GM21381 (cell line): ENCODE measurements at regions not wholly inside any gene's neighbourhood (a gene's known extent, or its start where the extent isn't known, plus 50 kb on each side); places are given as distances from the start of the nearest gene placed in this dataset.

Source experiments
- ATAC-seq: cut with Tn5 transposase; IDR thresholded peaks from one replicate; pipeline ENCODE4 v1.9.1; 2021; ENCODE audit warnings: mild to moderate bottlenecking, moderate library complexity; ENCODE audit not compliant: unreplicated experiment

DNA sequence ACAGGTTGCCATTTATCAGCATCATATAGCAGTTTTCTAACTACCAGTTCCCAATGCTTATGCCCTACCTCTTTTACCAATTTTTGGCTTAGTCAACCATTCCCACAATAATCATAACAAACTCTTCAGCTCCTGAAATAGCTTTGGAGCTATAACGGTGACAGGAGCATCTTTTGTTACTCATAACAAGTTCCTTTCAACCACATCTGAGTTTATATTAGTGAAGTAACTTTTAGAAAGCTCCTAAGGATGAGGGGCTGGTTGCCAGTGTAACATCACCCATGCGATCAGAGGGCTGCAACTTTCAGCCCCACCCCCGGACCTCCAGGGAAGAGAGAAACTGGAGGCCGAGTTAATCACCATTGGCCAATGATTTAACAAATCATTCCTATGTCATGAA, 495.3 kb upstream of the RASGRP1 start:
- no peak for ATAC-seq

DNA sequence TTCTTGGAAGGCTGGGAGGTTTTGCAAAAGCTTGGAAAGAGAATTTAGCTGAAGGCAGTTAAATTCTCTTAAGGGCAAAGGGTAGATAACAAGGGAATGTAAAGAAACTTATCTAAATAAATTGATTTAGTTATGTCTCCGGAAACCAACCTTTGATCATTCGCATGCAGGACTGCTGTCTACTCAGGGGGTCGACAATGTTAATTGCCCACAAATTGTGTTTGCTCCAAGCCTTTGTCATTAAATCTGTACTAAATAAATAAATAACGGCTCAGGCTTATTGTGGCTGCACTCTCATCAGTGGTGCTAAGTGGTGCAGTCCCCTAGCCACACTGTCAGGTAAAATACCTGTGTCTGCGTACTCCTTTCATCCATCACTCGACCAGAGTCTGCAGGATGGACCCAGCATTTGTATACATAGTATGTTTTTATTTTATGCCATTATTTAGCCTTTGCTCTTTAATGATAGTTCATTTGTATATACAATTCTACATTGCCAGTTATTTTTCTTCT, 497.4 kb upstream of the RASGRP1 start:
- ATAC-seq, result no peak

- ATAC-seq, result no peak
Observed at GRCh38 chr15:39066677-39067076, 502.1 kb upstream of the RASGRP1 start.

- ATAC-seq, result no peak
Observed at GRCh38 chr15:39074341-39074985, 506.4 kb upstream of the THBS1 start.

DNA sequence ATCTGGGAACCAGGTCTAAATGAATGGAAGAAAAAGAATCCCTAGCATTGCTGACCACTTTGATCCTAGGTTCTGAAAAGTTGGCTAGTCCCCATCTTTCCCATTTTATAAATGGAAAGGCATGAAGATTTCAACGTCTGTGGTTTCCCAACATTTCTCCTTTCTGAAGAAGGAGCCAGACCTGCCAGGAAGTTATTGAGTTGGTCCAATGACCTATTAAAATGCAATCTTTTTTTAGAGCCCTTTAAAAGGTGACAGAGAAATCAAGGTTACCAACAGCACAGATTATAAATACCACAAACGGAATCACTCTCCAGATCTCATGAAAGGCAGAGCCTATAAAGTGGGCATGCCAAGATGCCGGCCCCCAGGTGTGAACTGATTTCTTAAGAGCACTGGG, 505.6 kb upstream of the THBS1 start:
- ATAC-seq, result no peak

- ATAC-seq, result no peak
Observed at GRCh38 chr15:39075756-39076341, 505.0 kb upstream of the THBS1 start.

DNA sequence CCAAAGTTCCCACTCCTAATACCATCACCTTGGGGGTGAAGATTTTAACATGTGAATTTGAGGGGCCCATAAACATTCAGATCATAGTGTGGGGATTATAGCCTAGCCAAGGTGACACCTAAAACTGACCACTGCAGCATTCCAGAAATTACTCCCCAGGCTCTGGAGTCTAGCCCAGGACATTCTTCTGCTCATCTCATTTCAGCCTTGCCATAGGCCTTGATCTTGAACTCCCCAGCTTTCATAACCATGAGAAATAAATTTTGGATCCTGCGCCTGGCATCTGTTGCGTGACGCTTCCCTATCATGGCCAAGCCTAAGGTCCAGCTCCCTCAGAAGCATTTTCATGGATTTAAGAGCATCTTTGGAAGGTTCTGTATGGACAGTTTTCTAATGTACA, 502.9 kb upstream of the THBS1 start:
- ATAC-seq, result no peak

DNA sequence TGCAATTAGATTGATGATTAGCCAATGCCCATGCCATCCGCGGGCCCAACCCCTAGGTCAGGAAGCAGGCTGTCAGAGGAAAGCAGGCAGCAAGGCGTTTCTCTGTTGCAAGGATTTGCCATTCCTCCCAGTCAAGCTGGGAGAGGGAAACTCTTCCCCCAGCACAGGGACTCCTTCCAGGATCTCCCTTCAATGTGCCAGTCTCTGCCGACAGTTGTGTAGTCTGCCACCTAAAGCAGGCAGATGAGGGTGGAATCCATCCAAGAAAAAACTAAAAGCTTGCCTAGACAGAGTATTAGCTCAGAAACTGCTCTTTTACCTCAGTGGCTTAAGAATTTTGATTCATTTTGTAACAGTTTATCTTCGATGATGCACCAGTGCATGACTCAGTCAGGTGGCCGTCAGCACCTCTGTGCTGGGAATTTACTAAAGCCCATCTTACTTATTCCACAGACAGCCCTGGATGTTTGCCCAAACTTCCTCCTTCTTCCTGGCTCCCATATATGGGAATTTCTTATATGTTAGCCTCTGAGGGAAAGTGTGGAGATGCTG, 501.5 kb upstream of the THBS1 start:
- ATAC-seq, result no peak

DNA sequence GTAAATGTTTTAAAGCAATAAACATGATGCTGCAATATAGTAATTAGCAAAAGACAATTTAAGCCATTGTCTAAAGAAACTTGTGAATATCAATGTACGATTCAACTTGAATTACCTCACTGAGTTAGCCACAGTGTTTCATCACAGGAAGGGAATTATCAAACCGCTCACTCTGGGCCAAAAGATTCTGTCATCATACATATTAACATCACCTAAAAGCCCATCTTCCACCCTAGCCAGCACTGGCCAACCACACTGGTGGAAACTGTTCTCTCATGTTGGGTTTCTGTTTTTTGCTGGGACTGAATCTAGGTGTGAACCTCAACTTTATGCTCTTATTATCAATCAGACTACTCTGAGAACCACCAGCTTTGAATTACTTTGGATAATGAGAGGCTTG, 497.7 kb upstream of the THBS1 start:
- no peak for ATAC-seq

DNA sequence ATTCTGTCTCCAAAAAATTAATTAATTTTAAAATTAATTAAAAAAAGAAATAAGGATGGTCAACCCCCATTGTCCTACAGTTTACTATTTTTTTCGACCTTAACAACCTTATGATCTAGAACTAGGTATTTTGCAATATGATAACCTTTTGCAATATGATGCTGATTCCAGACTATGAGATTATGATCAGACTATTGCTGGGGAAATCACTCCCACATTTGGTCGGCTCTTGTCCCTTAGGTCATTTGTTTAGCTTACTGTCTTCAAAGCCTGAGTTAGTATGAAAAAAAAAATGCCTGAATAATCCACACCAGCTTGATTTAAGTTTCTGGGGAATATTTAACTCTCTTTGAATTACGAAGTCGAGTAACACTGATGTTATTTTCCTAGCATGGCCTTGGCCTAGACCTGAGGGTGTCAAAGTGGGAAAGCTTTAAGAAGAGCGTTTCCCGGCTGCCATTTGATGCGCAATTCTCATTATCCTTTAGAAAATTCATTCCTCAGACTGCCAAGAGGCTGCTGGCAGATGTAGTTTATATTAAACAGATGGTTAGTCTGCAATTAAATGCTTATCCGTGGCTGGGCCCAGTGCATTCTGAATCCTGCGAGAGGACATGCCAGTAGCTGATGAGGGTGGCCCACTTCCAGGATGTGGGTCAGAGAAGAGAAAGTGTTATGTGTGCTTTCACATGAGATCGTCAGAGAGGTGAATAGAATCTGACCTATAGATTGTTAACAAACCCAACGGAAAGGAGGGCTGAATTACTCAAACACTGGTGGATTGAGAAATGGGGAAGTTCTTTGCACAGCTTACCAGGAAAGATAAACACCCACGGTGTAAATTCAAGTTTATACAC, 496.0 kb upstream of the THBS1 start:
- ATAC-seq, result no peak

DNA sequence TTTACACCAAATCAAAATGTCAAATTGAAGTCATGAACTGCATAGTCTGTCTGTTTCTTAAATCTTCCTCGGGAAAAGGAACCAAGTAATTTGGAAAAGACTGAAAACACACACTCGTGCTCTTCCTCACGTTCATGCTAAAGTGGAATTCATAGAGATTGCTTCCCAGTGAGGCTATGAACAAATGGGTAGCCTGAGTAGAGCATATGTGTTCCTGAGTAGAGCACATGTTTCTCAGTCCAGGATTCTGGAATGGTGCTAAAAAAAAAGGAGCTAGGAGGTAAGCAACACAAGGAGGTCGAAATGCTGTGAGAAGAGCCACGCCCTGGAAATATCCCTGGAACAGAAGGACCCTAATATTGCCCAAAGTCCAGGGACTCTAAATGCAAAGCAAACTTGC, 494.2 kb upstream of the THBS1 start:
- no peak for ATAC-seq

- ATAC-seq, result no peak
Observed at GRCh38 chr15:39088156-39088555, 492.7 kb upstream of the THBS1 start.

GRCh38 chr15:39092354-39092753, 488.5 kb upstream of the THBS1 start:
- ATAC-seq, result no peak

DNA sequence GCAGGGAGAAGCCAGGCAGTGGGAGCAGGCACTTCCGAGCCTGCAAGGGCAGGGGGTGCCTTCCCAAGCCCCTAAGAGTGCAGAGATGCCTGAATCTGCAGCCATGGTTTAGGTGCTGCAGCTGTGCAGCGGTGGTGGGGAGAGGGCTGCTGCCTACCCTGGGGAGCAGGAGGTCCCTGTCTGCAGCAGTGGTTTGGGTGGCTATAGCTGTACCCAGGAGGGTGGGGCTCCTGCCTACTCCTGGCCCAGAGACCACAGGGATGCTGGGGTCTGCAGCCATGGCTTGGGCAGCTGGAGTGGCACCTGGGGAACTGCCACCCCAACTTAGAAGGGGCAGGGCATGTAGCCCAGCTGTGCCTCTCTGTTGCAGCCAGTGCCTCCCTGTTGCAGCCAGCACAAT, 488.1 kb upstream of the THBS1 start:
- no peak for ATAC-seq

DNA sequence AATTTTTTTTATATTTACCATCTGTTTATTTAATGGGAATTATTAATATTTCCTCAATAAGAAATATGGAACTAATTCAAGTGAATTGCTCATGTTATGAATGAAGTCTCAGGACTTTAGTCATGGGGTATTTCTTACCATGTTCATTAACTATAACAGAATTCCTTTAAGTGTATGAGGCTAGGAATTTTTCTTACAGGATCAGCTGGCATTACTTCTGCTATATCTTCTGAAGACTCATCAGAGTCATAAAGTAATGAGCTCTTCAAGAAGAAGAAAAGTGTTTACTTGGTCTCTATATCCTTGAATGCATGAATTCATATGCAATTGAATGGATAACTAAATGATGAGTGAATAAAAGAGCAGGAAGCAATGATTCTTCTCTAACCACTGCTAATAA, 486.8 kb upstream of the THBS1 start:
- ATAC-seq, result no peak

DNA sequence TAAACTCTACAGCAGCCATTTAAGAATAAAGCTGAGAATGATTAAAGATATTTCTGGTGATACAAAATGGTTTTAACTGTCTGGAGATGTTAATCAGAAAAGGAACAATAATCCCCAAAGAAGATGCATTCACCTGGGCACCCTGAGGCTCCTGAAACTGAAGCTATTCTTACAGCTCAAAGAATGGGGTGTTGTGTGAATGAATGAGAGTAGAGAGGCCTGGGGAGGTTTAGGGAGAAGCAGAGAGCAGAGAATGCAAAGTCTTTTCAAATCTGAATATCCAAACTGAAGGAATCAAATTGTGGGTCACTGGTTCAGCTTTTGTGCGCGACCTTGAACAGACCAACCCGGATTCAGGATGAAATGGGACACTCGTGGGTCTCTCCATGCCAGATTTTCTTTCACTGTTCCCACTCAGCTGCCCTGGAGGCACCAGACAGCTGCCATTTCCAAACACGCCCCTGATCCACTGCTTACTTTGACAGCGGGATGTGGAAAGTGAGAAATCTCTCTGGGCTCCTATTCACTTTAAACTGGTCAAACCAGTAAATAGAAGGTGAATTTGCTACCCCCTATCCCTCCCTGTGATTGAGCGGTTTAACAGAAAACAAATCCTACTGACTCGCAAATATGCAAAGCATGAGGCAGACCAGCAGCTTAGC, 485.5 kb upstream of the THBS1 start:
- ATAC-seq, result no peak

GRCh38 chr15:39096608-39097205, 484.2 kb upstream of the THBS1 start:
- ATAC-seq, result no peak

GRCh38 chr15:39099524-39099923, 481.4 kb upstream of the THBS1 start:
- no peak for ATAC-seq

DNA sequence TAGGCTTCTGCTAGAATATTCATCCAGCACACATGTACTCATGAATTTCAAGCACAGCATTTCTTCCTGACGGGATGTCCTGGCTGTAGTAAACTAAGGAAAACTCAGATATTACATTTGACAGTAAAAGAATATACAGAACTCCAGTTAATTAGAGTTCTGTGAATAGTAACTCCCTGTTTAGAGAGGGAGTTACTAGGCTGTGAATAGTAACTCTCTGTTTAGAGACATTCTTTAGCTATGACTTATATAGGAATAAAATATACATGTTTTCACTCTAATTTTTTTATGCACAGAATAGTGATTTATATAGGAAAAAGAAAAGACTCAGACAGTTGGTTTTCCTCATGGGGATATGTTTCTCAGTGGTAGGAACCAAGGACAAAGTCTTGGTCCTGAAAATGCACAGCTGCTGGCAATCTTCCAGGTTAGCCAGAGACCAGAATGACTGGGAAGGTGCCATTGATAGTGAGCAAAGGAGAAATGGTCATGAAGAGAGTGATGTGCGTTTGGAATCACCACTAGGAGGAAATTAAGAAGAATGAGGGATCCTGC, 480.7 kb upstream of the THBS1 start:
- ATAC-seq, result no peak

GRCh38 chr15:39102431-39102830, 478.4 kb upstream of the THBS1 start:
- no peak for ATAC-seq
